Neural cell (in vitro differentiated cells): ENCODE measurements at regions not wholly inside any gene's neighbourhood (a gene's known extent, or its start where the extent isn't known, plus 50 kb on each side); places are given as distances from the start of the nearest gene placed in this dataset.

ENCODE experiments used
- CTCF ChIP-seq: fragments of 450-650 bp; IDR thresholded peaks from 2 replicates; pipeline ENCODE4 v1.5.1; 2014; ENCODE audit warnings: antibody characterized with exemption, mild to moderate bottlenecking, moderate library complexity; ENCODE audit not compliant: poor library complexity, severe bottlenecking
- EZH2 ChIP-seq: fragments of 200-600, 300-800 bp; shearing (Covaris generic), sonication (generic); IDR thresholded peaks from 2 replicates; pipeline ENCODE4 v1.6.1; 2014; ENCODE audit warnings: antibody characterized with exemption, low read length, borderline replicate concordance, mild to moderate bottlenecking; ENCODE audit not compliant: insufficient read depth, poor library complexity, severe bottlenecking
- POLR2AphosphoS5 ChIP-seq: IDR thresholded peaks from 2 replicates; pipeline ENCODE4 v1.6.1; 2012
- RAD21 ChIP-seq: fragments of 450-650 bp; conservative IDR thresholded peaks from 2 replicates; pipeline ENCODE4 v1.6.1; 2014; ENCODE audit warnings: antibody characterized with exemption, mild to moderate bottlenecking, moderate library complexity

- no peak for TF ChIP-seq CTCF
- TF ChIP-seq RAD21: no peak
- TF ChIP-seq EZH2: no peak
- no peak for TF ChIP-seq POLR2AphosphoS5
Measured at GRCh38 chr19:27865927-27866777, 1346.8 kb downstream of the UQCRFS1 start.
